Motor neuron (in vitro differentiated cells): ENCODE measurements at regions not wholly inside any gene's neighbourhood (a gene's known extent, or its start where the extent isn't known, plus 50 kb on each side); places are given as distances from the start of the nearest gene placed in this dataset.

Experiments
- ATAC-seq, 8 experiments: fragments of 200-7000 bp; cut with Tn5 transposase; replicated peaks in 6 of 8; 2 replicates each; pipeline ENCODE4 v1.8.0; 2021; ENCODE audit warnings: mild to moderate bottlenecking in 8 of 8, moderate library complexity in 8 of 8
- H3K27ac ChIP-seq, 2 donors: fragments of 250-450 bp; sonication (Bioruptor Pico); 2 replicates each; pipeline ENCODE4 v1.9.0; 2021; ENCODE audit warnings: antibody characterized with exemption in 2 of 2, mild to moderate bottlenecking in 2 of 2, moderate library complexity in 1 of 2
- H3K4me1 ChIP-seq, 2 donors: fragments of 250-450 bp; sonication (Bioruptor Pico); replicated peaks in 1 of 2; 2 replicates each; pipeline ENCODE4 v1.6.1; 2021; ENCODE audit warnings: antibody characterized with exemption in 2 of 2, mild to moderate bottlenecking in 2 of 2, moderate library complexity in 1 of 2
- H3K4me3 ChIP-seq, 5 donors: fragments of 250-450 bp; sonication (Bioruptor Pico); 2 replicates each; pipeline ENCODE4 v1.9.0; 2021; ENCODE audit warnings: antibody characterized with exemption in 5 of 5, mild to moderate bottlenecking in 5 of 5, moderate library complexity in 4 of 5
- WGBS, 10 experiments: fragments of 450-650 bp; shearing (Covaris generic); methylation state at CpG; one replicate each; pipeline ENCODE4 v1.0.0; 2022; 5-methylcytosine and 5-hydroxymethylcytosine counted together
- in situ Hi-C, 9 experiments: fragments of 400-800 bp; cut with MboI; loops; one replicate each; pipeline ENCODE4 v1.15.0; 2021; ENCODE audit warnings: low sequenced_read_pairs in 9 of 9, low pct_unique_long_range_greater_than_20kb in 2 of 9; ENCODE audit not compliant: unreplicated experiment in 9 of 9

DNA sequence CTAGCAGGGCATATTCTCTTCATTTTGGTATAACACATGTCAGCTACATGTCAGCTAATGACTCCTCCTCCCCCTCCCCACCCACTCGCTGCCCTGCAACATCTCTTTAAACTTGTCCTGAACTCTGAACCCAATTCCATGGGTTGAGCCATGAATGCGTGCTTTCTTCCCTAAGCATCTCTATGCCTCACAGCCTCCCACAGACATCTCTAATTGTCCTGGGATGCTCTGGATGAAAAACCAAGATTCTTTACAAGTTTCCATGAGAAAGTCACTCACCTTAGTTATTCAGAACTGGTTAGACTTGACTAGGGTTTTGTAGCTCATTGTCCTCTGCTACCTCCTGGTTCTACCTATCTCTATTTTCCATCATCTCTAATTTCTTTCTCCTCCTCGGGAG lies 629.1 kb downstream of the TBL1XR1 start:
- no peak for ATAC-seq
- in situ Hi-C loops, result no loop called here

DNA sequence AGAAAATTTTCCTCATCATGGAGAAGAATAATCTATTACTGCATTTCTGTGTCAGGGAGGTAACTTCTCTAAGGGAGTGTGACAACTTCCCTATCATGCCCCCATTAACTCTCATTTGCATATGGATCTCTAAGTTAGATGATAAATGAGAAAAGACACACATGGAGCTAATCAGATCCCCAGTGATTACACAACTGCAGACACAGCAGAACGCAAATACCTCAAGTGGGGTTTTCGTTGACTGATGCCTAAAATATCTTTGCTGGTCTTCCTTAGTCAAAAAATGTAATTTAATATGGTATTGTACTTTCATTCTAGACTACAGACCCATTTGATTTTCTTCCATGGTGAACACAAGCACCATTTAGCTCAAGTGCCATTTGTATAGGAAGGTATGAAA lies 630.5 kb downstream of the TBL1XR1 start:
- WGBS, 10 experiments, result 0 to 100% (median 83%) methylated on average over 1 to 2 of the region's 2 CpGs; no CpG with 5 or more reads in 1 of the 10 experiments
- no peaks in the 10 kb centered on the region for H3K4me1 ChIP-seq
- no peak for ATAC-seq
- no peak overlapping the region for H3K4me3 ChIP-seq
- in situ Hi-C loops, result no loop called here
- H3K27ac ChIP-seq, result no peak overlapping the region

More for the DNA sequence above, 629.1 kb downstream of the TBL1XR1 start:
- no peak overlapping the region for H3K27ac ChIP-seq
- 7 to 85% (median 54%) methylated on average over 1 to 3 of the region's 3 CpGs for WGBS, 10 experiments
- H3K4me1 ChIP-seq, result no peaks in the 10 kb centered on the region
- H3K4me3 ChIP-seq, result no peak overlapping the region

DNA sequence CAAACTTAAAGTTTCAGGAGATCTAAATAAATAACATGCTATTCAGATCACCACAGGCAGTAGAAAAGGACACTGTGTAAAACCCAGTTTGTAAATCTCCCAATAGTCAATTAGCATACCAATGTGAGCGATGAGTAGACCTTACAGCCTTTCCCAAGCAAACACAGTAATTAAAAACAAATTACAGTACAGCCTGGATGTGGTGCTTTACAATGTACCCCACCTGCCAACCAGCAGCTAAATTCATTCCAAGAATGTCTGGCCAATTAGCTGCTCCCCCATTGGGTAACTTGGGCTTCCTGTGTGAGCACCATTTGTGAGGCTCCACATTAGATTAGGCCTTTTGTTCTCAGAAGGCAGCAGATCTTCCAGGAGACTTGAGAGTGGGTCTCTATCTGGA lies 635.0 kb downstream of the TBL1XR1 start:
- no peak overlapping the region for H3K27ac ChIP-seq
- no peaks in the 10 kb centered on the region for H3K4me1 ChIP-seq
- ATAC-seq, result peak in 2 of 8 experiments; percentile 22 to 25
- no peak overlapping the region for H3K4me3 ChIP-seq
- 20 to 100% (median 75%) methylated on average over 1 of the region's 1 CpG; no CpG with 5 or more reads in 2 of the 10 experiments for WGBS, 10 experiments
- in situ Hi-C loops, result no loop called here

DNA sequence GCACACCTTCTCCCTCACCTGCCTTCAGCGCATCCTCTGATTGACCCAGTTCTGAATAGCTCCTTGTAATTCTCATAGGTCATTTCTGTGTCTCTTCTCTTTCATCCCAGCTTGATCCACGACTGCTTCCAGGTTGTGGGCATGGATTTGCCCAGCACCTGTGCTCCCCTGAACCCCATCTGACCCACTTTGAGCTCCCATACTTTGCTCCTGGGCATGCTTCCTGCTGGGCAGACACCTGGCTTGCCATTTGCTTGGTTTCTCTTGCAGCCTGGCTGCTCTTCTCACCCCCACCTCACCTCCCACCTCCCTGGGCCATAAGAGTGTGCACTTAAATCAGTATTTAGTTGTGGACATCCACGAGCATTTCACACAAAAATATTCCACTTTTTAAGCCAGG lies 635.5 kb downstream of the TBL1XR1 start:
- H3K27ac ChIP-seq, result no peak overlapping the region
- in situ Hi-C loops, result no loop called here
- WGBS, 10 experiments, result 0 to 100% (median 42%) methylated on average over 1 to 3 of the region's 3 CpGs

DNA sequence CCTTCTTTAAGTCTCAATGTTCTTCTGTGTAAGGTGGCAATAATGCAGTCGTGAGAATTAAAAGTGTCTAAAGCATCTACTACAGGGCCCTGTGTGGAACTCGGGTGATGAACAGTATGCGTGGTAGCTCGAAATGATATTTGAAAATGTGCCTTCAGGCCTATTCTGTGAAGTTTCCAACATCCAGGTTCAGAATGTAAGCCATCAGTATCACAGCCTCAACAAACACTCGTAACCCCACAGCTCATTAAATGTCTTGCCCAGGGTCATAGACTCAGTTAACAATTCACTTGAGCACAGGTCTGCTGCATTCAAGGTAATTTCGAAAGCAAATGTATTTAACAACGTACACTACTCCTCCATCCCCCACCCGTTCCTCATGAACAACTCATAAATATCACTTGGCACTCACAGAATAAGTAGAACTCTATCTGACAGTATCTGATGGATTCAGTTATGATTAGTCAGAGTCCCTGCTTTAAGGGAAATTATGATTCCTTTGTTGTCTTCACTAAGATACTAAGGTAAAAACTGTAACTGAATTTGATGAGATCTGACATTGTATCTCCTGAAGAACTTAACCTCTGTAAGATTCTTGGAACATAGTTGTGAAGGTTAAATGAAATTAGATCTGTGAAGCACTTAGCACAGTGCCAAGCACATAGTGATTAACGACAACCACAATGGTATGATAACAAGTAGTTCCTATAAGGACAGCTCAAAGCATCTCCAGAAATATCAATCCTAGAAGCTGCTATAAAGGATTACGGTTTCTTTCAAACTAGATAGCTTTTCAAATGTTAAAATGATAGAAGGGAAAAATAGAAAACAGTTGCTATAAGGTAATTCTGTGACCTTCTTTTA lies 642.3 kb downstream of the TBL1XR1 start:
- Histone ChIP-seq H3K27ac (peak overlapping the region in 1 of 2 donors; percentile 20), H3K4me3 (no peak overlapping the region), H3K4me1 (peaks cover 24 to 46% of the 10 kb centered on the region in 2 donors)
- 41 to 95% (median 66%) methylated on average over 2 to 10 of the region's 10 CpGs for WGBS, 10 experiments
- in situ Hi-C loops, result no loop called here
- peak in 5 of 8 experiments; percentile 40 to 80 (median 73) for ATAC-seq

More for the DNA sequence above, 635.5 kb downstream of the TBL1XR1 start:
- Histone ChIP-seq H3K4me3 (no peak overlapping the region), H3K4me1 (peaks cover 0 to 2% of the 10 kb centered on the region in 2 donors)
- ATAC-seq, result no peak

DNA sequence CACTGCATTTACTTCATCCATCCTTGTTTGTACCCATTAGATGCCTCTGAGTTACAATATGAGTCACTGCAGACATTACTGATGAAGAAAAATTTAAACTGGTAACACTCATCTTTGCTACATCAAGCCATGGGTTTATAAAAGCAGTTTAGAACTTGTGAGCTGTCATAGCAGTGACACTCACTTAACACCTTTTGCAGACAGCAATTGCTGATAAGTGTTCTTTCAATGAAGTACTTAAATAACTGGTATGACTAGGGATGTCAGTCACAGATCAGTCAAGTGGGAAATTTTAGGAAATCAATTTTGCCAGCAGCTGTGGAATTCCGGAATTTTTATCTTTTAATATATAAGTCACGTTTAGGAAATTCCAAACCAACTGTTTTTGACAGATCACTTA lies 643.0 kb downstream of the TBL1XR1 start:
- Histone ChIP-seq H3K27ac (no peak overlapping the region), H3K4me3 (no peak overlapping the region), H3K4me1 (peaks cover 24 to 46% of the 10 kb centered on the region in 2 donors)
- in situ Hi-C loops, result no loop called here
- 0 to 100% (median 85%) methylated on average over 1 to 2 of the region's 2 CpGs; no CpG with 5 or more reads in 4 of the 10 experiments for WGBS, 10 experiments
- no peak for ATAC-seq

DNA sequence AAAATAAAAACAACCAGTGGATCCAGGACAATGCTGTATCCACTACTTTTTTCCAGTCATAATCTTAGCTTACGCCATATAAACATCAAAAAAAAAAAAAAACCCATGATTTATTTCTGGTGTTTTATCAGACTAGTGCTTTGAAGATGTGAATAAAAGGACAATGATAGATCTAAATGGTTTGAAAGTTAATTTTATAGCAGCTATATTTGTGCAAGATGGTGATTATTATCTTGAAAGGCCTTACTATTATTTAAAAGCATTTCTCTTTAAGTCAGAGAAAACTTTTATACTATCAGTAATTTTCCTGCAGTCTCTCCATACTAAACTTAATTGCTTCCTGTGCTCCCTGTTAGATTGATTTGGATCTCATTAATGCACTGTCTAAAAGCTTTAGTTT lies 670.3 kb downstream of the TBL1XR1 start:
- Histone ChIP-seq H3K4me3 (no peak overlapping the region), H3K4me1 (no peaks in the 10 kb centered on the region), H3K27ac (no peak overlapping the region)
- WGBS, 10 experiments, result 83 to 100% (median 100%) methylated on average over 1 of the region's 1 CpG; no CpG with 5 or more reads in 1 of the 10 experiments
- in situ Hi-C loops, result no loop called here
- no peak for ATAC-seq

DNA sequence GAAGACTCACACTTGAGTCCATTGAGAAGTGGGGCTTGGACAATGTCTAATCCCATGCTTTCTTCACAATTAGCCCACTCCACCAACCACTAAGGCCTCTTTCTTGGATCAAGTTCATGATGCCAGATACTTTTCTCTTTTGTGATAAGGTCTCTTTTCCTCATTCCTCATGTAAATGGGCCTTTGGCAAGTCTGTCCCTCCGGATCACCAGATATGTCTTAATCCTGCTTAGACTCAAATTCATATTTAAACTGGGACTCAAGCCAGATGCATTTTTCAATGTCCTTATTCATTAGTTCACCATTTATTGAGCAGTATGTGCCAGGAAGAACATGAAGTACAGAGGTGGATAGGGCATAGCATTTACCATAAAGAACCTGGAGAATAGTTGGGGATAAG lies 671.1 kb downstream of the TBL1XR1 start:
- in situ Hi-C loops, result no loop called here
- no peaks in the 10 kb centered on the region for H3K4me1 ChIP-seq
- 0 to 100% (median 60%) methylated on average over 1 of the region's 1 CpG; no CpG with 5 or more reads in 1 of the 10 experiments for WGBS, 10 experiments

DNA sequence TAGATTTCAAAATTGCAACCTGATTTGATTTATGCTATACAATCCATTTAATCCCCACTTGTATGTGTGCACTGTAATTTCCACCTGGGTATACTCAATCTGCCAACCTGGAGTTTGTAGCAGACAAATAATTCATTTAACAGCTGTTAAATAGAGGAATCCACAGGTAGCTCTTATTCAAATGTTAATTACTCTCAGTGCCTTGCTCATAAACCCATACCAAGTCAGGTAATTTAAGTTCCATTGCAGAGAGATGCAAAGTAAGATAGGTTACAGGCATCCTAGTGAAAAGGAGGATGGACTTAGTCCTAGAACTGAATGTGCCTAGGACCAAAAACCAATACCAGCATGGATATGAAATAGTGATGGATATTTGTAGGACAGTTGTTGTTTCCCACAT lies 674.2 kb downstream of the TBL1XR1 start:
- ATAC-seq, result no peak

More for the DNA sequence above, 671.1 kb downstream of the TBL1XR1 start:
- Histone ChIP-seq H3K4me3 (no peak overlapping the region), H3K27ac (no peak overlapping the region)
- ATAC-seq, result peak in 2 of 8 experiments; percentile 13 to 64

DNA sequence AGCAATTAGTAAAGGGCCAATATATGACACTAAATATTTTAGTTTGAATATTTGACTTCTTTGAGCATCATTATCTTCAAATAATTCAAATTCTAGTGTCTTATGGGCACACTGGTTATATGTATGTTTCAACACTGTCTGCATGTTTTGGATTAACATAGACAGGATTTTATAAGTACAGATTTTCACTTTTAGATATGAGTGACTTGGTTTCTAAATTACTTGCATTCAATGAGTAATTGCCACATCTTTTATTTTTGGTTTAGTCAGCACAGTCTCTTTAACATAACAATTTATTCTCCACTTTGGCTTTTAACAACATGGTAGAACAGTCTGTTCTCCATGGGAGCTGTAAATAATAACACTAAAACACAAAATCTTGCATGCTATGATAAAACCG lies 674.8 kb downstream of the TBL1XR1 start:
- in situ Hi-C loops, result loop anchor here in 1 of 9 experiments (25.0 kb wide), 1 partner anchor 290 kb away; no protein-coding TSS in a partner anchor
- WGBS, 10 experiments, result 20 to 100% (median 66%) methylated on average over 1 of the region's 1 CpG
- Histone ChIP-seq H3K27ac (no peak overlapping the region), H3K4me1 (no peaks in the 10 kb centered on the region), H3K4me3 (no peak overlapping the region)
- ATAC-seq, result no peak

More for the DNA sequence above, 674.2 kb downstream of the TBL1XR1 start:
- Histone ChIP-seq H3K27ac (no peak overlapping the region), H3K4me1 (no peaks in the 10 kb centered on the region), H3K4me3 (no peak overlapping the region)
- in situ Hi-C loops, result loop anchor here in 1 of 9 experiments (25.0 kb wide), 1 partner anchor 289 kb away; no protein-coding TSS in a partner anchor

DNA sequence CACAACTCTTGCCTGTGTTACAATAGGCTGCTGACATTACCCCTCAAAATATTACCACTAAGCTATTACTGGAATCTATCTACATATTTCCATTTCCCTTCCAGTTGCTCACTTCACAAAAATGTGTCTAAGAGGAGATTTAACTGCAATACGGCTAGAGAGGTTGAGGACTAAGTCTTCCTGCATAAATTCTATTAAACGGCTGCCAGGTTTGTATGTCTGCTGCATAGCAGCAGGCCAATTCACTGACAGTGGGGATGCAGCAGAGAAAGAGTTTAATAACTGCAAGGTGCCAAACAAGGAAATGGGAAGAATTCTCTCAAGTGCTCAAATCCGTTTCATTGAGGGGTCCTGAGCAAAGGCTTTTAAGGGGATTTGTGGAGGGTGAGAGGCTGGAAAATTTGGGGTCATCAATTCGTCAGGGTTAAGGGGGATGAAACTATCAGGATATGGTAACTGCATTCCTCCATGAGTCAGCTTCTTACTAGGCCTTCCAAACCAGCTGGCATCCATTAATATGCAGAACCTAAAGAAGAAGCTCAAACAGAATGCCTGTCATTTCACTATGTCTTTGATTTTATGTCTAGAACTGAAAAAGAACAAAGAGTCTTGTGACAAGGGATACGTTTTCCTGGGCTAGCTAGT lies 675.6 kb downstream of the TBL1XR1 start:
- in situ Hi-C loops, result loop anchor here in 1 of 9 experiments (25.0 kb wide), 1 partner anchor 291 kb away; no protein-coding TSS in a partner anchor

DNA sequence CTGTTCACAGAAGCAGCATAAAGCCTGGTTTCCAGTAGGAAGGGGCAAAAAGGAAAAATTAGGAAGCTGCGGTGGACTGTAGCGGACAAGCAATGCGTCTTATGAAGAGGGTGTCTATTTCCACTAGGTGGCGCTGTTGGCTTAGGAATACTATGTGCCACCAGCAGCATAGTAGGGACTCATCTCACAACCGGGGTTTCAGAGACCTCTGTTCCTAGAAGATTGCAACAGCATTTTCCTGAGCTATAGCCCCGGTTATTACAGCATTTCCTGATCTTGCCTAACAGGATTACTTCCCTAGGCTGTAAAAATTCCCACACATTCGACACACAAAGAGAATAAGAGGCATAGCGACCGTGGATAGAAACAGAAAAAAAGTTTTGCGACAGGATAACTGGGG lies 683.0 kb downstream of the TBL1XR1 start:
- in situ Hi-C loops, result loop anchor here in 1 of 9 experiments (10.0 to 25.0 kb wide), 3 partner anchors 131 to 421 kb away; no protein-coding TSS in a partner anchor
- no peak overlapping the region for H3K27ac ChIP-seq
- H3K4me3 ChIP-seq, result no peak overlapping the region
- 30 to 100% (median 73%) methylated on average over 1 to 8 of the region's 10 CpGs for WGBS, 10 experiments
- ATAC-seq, result peak in 3 of 8 experiments; percentile 29 to 71 (median 64)
- no peaks in the 10 kb centered on the region for H3K4me1 ChIP-seq

More for the DNA sequence above, 675.6 kb downstream of the TBL1XR1 start:
- Histone ChIP-seq H3K4me3 (no peak overlapping the region), H3K4me1 (no peaks in the 10 kb centered on the region), H3K27ac (no peak overlapping the region)
- 0 to 80% (median 36%) methylated on average over 1 to 5 of the region's 5 CpGs; no CpG with 5 or more reads in 1 of the 10 experiments for WGBS, 10 experiments
- peak in 2 of 8 experiments; percentile 62 to 69 for ATAC-seq

DNA sequence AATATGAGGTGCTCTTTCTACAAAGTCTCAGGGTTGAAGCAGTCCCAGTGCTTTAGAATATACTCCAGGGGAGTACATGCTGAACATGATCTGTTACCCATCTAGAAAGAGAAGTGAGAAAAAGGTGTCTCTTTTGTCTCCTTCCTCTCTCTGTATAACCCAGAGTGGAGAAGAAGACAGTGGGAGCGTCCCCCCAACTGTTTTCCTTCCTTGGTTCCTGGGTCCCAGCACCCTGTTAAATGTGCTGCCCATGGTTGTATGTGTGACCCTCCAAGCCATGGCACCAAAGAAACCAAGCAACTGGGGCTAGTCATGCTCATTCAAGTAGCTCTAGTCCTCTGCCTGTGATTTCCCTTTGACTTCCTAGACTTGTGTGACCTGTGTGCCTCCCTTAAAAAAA lies 683.7 kb downstream of the TBL1XR1 start:
- no peak for ATAC-seq
- Histone ChIP-seq H3K4me1 (no peaks in the 10 kb centered on the region), H3K27ac (no peak overlapping the region), H3K4me3 (no peak overlapping the region)
- in situ Hi-C loops, result loop anchor here in 1 of 9 experiments (10.0 to 25.0 kb wide), 3 partner anchors 131 to 421 kb away; no protein-coding TSS in a partner anchor
- WGBS, 10 experiments, result 50 to 80% (median 71%) methylated on average over 1 of the region's 1 CpG; no CpG with 5 or more reads in 7 of the 10 experiments
